Ishikawa (cell line): ENCODE measurements at regions not wholly inside any gene's neighbourhood (a gene's known extent, or its start where the extent isn't known, plus 50 kb on each side); places are given as distances from the start of the nearest gene placed in this dataset.

Experiments used
- CEBPB ChIP-seq: IDR thresholded peaks from 2 replicates; pipeline ENCODE4 v1.6.1; 2012
- CREB1 ChIP-seq: IDR thresholded peaks from 2 replicates; pipeline ENCODE4 v1.6.1; 2012; ENCODE audit warnings: low read depth
- EGR1 ChIP-seq: IDR thresholded peaks from 2 replicates; pipeline ENCODE4 v1.6.1; 2012
- MAX ChIP-seq: IDR thresholded peaks from 2 replicates; pipeline ENCODE4 v1.6.1; 2012
- NFIC ChIP-seq: IDR thresholded peaks from 2 replicates; pipeline ENCODE4 v1.6.1; 2012
- RAD21 ChIP-seq: IDR thresholded peaks from 2 replicates; pipeline ENCODE4 v1.6.1; 2012; ENCODE audit warnings: low read depth
- TAF1 ChIP-seq: IDR thresholded peaks from 2 replicates; pipeline ENCODE4 v1.6.1; 2012; ENCODE audit warnings: low read depth, mild to moderate bottlenecking
- TCF12 ChIP-seq: IDR thresholded peaks from 2 replicates; pipeline ENCODE4 v1.6.1; 2012; ENCODE audit warnings: low read depth
- YY1 ChIP-seq: IDR thresholded peaks from 2 replicates; pipeline ENCODE4 v1.6.1; 2012; ENCODE audit warnings: low read depth
- ZBTB7A ChIP-seq: IDR thresholded peaks from 2 replicates; pipeline ENCODE4 v1.6.1; 2012; ENCODE audit warnings: low read depth

GRCh38 chrX:79035421-79035820, 90.2 kb downstream of the P2RY10 start:
- TF ChIP-seq CEBPB = no peak
- TF ChIP-seq TAF1 = no peak
- TF ChIP-seq MAX = no peak
- TF ChIP-seq RAD21 = no peak
- no peak for TF ChIP-seq EGR1
- TF ChIP-seq TCF12 = no peak
- no peak for TF ChIP-seq ZBTB7A
- no peak for TF ChIP-seq CREB1
- no peak for TF ChIP-seq YY1
- TF ChIP-seq NFIC = no peak
